ENCODE measurements at regions not wholly inside any gene's neighbourhood (a gene's known extent, or its start where the extent isn't known, plus 50 kb on each side); places are given as distances from the start of the nearest gene placed in this dataset.

DNA sequence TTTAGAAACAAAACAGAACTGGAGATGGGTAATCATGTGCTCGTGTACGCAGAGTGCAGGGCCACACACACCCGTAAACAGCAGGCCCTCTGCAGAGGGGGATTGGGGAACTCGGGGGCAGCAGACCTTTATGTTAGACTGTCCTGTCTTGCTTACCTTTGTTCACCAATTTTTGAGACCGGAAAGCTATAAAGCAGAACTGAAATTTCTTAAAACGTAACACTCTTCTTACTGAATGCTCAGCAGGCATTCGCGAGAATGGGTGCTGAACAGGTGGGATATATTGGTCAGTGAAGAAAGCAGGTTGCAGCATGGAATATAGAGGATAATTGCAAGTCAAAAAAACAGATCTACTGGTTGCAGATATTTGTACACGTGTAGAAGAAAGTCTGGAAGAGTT lies 211.1 kb downstream of the BMP7 start:
- no peaks in the 10 kb centered on the region for H3K9me3 ChIP-seq (ENCODE audit: control insufficient read depth in 1 of 2, insufficient read depth in 1 of 2, low read depth in 1 of 2, low read length in 2 of 2)
- H3K9me2 ChIP-seq (ENCODE audit: insufficient read depth): no peaks in the 10 kb centered on the region; the same call in 1 of the 2 replicates
- H3K9ac ChIP-seq (ENCODE audit: low read length): no peak overlapping the region
- intact Hi-C loops (cut with micrococcal nuclease): no loop called here
- no peak for ATAC-seq
- ChIA-PET POLR2A (no interaction called here), RAD21 (ENCODE audit: low non-redundant PET in 1 of 2, low total read pairs in 2 of 2, uncharacterized antibody in 2 of 2, unreplicated experiment in 2 of 2) (no interaction called here), CTCF (no interaction called here)
- H3K4me2 ChIP-seq (ENCODE audit: low read length): no peak overlapping the region
- H2AFZ ChIP-seq (ENCODE audit: low read depth, low read length, poor library complexity, severe bottlenecking): no peak overlapping the region
- H3K27me3 ChIP-seq (ENCODE audit: insufficient read depth, low read length): 0 out of 2 replicates have a peak, but pooled peaks cover 8% of the 10 kb centered on the region
- H3K79me2 ChIP-seq (ENCODE audit: insufficient read depth, low read length): no peaks in the 10 kb centered on the region
- H3K4me3 ChIP-seq (replicated peaks in 1 of 2; ENCODE audit: low read depth in 1 of 2, low read length in 2 of 2): no peak overlapping the region
- H3K27ac ChIP-seq (ENCODE audit: low read depth, low read length): no peak overlapping the region
- no peaks in the 10 kb centered on the region for H4K20me1 ChIP-seq (ENCODE audit: insufficient read depth)
- no peak for DNase-seq (ENCODE audit: low read depth, low spot score)
- BruUV-seq (replicated peaks): no TSS peak
- H3K4me1 ChIP-seq (ENCODE audit: control insufficient read depth in 1 of 2, insufficient read depth in 2 of 2, low read length in 2 of 2): peaks cover 0 to under 1% of the 10 kb centered on the region in 2 experiments; a peak in 1 of 4 replicates
- H3K36me3 ChIP-seq (ENCODE audit: control insufficient read depth in 1 of 2, insufficient read depth in 2 of 2, low read length in 2 of 2): no peaks in the 10 kb centered on the region
- TF ChIP-seq RAD21 (IDR thresholded peaks at IDR 0.05; ENCODE audit: low read depth) (no peak), SIN3A (IDR thresholded peaks at IDR 0.05; ENCODE audit: low read depth) (no peak), TCF7L2 (IDR thresholded peaks at IDR 0.05; ENCODE audit: borderline replicate concordance, extremely low read depth, insufficient read depth, insufficient read length) (no peak), EGR1 (IDR thresholded peaks at IDR 0.05; ENCODE audit: low read depth) (no peak), CBX3 (IDR thresholded peaks at IDR 0.05; ENCODE audit: low read depth) (no peak), JUND (IDR thresholded peaks at IDR 0.05) (no peak), SP1 (IDR thresholded peaks at IDR 0.05; ENCODE audit: low read depth) (no peak), EZH2phosphoT487 (IDR thresholded peaks at IDR 0.05; ENCODE audit: borderline replicate concordance) (no peak), CEBPB (IDR thresholded peaks at IDR 0.05; ENCODE audit: low read depth) (no peak), ZFX (IDR thresholded peaks at IDR 0.05) (no peak)
- TF ChIP-seq, protein P1, sequence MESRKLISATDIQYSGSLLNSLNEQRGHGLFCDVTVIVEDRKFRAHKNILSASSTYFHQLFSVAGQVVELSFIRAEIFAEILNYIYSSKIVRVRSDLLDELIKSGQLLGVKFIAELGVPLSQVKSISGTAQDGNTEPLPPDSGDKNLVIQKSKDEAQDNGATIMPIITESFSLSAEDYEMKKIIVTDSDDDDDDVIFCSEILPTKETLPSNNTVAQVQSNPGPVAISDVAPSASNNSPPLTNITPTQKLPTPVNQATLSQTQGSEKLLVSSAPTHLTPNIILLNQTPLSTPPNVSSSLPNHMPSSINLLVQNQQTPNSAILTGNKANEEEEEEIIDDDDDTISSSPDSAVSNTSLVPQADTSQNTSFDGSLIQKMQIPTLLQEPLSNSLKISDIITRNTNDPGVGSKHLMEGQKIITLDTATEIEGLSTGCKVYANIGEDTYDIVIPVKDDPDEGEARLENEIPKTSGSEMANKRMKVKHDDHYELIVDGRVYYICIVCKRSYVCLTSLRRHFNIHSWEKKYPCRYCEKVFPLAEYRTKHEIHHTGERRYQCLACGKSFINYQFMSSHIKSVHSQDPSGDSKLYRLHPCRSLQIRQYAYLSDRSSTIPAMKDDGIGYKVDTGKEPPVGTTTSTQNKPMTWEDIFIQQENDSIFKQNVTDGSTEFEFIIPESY (IDR thresholded peaks at IDR 0.05; ENCODE audit: extremely low read depth, insufficient replicate concordance, low read length): no peak
- TF ChIP-seq, protein P2, sequence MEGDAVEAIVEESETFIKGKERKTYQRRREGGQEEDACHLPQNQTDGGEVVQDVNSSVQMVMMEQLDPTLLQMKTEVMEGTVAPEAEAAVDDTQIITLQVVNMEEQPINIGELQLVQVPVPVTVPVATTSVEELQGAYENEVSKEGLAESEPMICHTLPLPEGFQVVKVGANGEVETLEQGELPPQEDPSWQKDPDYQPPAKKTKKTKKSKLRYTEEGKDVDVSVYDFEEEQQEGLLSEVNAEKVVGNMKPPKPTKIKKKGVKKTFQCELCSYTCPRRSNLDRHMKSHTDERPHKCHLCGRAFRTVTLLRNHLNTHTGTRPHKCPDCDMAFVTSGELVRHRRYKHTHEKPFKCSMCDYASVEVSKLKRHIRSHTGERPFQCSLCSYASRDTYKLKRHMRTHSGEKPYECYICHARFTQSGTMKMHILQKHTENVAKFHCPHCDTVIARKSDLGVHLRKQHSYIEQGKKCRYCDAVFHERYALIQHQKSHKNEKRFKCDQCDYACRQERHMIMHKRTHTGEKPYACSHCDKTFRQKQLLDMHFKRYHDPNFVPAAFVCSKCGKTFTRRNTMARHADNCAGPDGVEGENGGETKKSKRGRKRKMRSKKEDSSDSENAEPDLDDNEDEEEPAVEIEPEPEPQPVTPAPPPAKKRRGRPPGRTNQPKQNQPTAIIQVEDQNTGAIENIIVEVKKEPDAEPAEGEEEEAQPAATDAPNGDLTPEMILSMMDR (IDR thresholded peaks at IDR 0.05 in 2 of 3, conservative IDR thresholded peaks at IDR 0.05 in 1 of 3; ENCODE audit: borderline replicate concordance in 1 of 3, insufficient read depth in 1 of 3, low read depth in 2 of 3, low read length in 2 of 3): no peak
- TF ChIP-seq, protein P3, sequence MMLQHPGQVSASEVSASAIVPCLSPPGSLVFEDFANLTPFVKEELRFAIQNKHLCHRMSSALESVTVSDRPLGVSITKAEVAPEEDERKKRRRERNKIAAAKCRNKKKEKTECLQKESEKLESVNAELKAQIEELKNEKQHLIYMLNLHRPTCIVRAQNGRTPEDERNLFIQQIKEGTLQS (IDR thresholded peaks at IDR 0.05): no peak
